KMS-11 (cell line): ENCODE measurements at regions not wholly inside any gene's neighbourhood (a gene's known extent, or its start where the extent isn't known, plus 50 kb on each side); places are given as distances from the start of the nearest gene placed in this dataset.

Source experiments
- H2AFZ ChIP-seq: fragments of 200-600 bp; sonication (generic); 2 replicates; pipeline ENCODE4 v1.6.1; 2016; ENCODE audit warnings: antibody characterized with exemption, mixed run types, low read depth
- H3K27ac ChIP-seq: fragments of 200-600 bp; sonication (generic); 2 replicates; pipeline ENCODE4 v1.6.1; 2016; ENCODE audit warnings: mild to moderate bottlenecking, mixed run types
- H3K27me3 ChIP-seq: fragments of 200-600 bp; sonication (generic); 2 replicates; pipeline ENCODE4 v1.6.1; 2017; ENCODE audit warnings: mild to moderate bottlenecking, low read depth, mixed run types, moderate library complexity; ENCODE audit not compliant: insufficient read depth
- H3K36me3 ChIP-seq: fragments of 200-600 bp; sonication (generic); 2 replicates; pipeline ENCODE4 v1.6.1; 2017; ENCODE audit warnings: mild to moderate bottlenecking, mixed run types; ENCODE audit not compliant: insufficient read depth
- H3K4me1 ChIP-seq: fragments of 200-600 bp; sonication (generic); 2 replicates; pipeline ENCODE4 v1.6.1; 2016; ENCODE audit warnings: mild to moderate bottlenecking, low read depth, mixed run types; ENCODE audit not compliant: poor library complexity, severe bottlenecking
- H3K4me2 ChIP-seq: fragments of 200-600 bp; sonication (generic); 2 replicates; pipeline ENCODE4 v1.7.0; 2016; ENCODE audit warnings: mild to moderate bottlenecking, mixed run types
- H3K4me3 ChIP-seq: fragments of 200-600 bp; sonication (generic); IDR thresholded peaks from 2 replicates; pipeline ENCODE4 v1.6.1; 2017; ENCODE audit warnings: low read depth, low read length, mixed read lengths; ENCODE audit not compliant: insufficient read depth
- H3K79me2 ChIP-seq: fragments of 200-600 bp; sonication (generic); 2 replicates; pipeline ENCODE4 v1.6.1; 2016; ENCODE audit warnings: low read depth, mixed run types; ENCODE audit not compliant: insufficient read depth
- H3K9ac ChIP-seq: fragments of 200-600 bp; sonication (generic); 2 replicates; pipeline ENCODE4 v1.6.1; 2016; ENCODE audit warnings: mild to moderate bottlenecking, mixed run types
- H4K20me1 ChIP-seq: fragments of 200-600 bp; sonication (generic); 2 replicates; pipeline ENCODE4 v1.6.1; 2016; ENCODE audit warnings: mild to moderate bottlenecking, mixed run types; ENCODE audit not compliant: insufficient read depth
- TF ChIP-seq, protein P1 (sequence below): fragments of 200-600 bp; sonication (generic); conservative IDR thresholded peaks from 2 replicates; pipeline ENCODE4 v1.6.1; 2017; ENCODE audit warnings: low read depth, mild to moderate bottlenecking, antibody characterized with exemption, low read length, moderate library complexity, mixed read lengths

DNA sequence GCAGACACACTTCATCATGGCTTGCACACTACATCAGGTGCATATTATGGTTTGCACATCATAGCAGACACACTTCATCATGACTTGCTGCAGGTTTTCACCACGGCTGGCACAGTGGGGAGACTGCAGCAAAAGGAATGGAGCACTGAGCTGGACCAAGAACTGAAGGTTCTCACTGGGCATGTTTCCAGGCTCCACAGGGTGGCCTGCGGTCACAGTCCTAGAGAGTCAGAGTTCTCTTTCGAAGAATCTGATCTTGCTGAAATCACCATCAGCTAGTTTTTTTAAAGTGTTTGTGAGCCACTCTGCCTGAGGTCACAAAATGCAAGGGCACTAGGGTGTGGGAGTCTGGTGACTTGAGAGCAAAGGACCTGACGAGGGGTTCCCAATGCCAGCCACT is 140.4 kb upstream of the NPY start:
- Histone ChIP-seq H3K4me1 (no peaks in the 10 kb centered on the region), H3K27ac (no peak overlapping the region), H3K36me3 (no peaks in the 10 kb centered on the region), H3K79me2 (no peaks in the 10 kb centered on the region), H3K4me3 (no peak overlapping the region), H4K20me1 (no peaks in the 10 kb centered on the region), H3K27me3 (no peaks in the 10 kb centered on the region), H3K9ac (no peak overlapping the region), H3K4me2 (no peak overlapping the region), H2AFZ (no peak overlapping the region)
- TF ChIP-seq, protein P1, sequence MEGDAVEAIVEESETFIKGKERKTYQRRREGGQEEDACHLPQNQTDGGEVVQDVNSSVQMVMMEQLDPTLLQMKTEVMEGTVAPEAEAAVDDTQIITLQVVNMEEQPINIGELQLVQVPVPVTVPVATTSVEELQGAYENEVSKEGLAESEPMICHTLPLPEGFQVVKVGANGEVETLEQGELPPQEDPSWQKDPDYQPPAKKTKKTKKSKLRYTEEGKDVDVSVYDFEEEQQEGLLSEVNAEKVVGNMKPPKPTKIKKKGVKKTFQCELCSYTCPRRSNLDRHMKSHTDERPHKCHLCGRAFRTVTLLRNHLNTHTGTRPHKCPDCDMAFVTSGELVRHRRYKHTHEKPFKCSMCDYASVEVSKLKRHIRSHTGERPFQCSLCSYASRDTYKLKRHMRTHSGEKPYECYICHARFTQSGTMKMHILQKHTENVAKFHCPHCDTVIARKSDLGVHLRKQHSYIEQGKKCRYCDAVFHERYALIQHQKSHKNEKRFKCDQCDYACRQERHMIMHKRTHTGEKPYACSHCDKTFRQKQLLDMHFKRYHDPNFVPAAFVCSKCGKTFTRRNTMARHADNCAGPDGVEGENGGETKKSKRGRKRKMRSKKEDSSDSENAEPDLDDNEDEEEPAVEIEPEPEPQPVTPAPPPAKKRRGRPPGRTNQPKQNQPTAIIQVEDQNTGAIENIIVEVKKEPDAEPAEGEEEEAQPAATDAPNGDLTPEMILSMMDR = no peak

GRCh38 chr7:24151944-24152343 is 132.0 kb upstream of the NPY start:
- H3K4me1 ChIP-seq = no peaks in the 10 kb centered on the region
- no peaks in the 10 kb centered on the region for H3K79me2 ChIP-seq
- no peak overlapping the region for H3K4me3 ChIP-seq
- H3K27me3 ChIP-seq = no peaks in the 10 kb centered on the region
- no peaks in the 10 kb centered on the region for H4K20me1 ChIP-seq
- no peaks in the 10 kb centered on the region for H3K36me3 ChIP-seq
- H2AFZ ChIP-seq = no peak overlapping the region
- H3K27ac ChIP-seq = no peak overlapping the region
- H3K4me2 ChIP-seq = no peak overlapping the region
- TF ChIP-seq, protein P1 = no peak
- H3K9ac ChIP-seq = no peak overlapping the region

DNA sequence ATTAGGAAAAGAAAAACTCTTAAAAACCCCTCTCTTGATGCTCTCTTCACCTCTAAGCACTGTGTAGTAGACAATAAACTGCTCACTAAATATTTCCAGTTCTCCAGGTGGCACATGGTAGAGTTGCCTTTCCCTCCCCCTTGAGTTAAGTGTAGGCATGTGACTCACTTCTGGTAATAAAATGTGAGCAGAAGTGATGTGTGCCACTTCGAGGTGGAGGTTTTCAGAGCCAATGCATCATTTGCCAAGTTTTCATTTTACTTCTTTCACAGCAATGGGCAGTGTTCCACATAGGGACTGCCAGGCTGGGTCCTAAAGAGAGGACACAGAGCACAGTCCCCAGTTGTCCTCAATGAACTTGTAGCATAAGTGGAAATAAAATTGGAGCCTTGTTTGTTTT is 131.6 kb upstream of the NPY start:
- H3K4me3 ChIP-seq = no peak overlapping the region
- no peaks in the 10 kb centered on the region for H3K79me2 ChIP-seq
- H3K4me2 ChIP-seq = no peak overlapping the region
- H4K20me1 ChIP-seq = no peaks in the 10 kb centered on the region
- TF ChIP-seq, protein P1 = no peak
- H3K9ac ChIP-seq = no peak overlapping the region
- no peaks in the 10 kb centered on the region for H3K36me3 ChIP-seq
- H2AFZ ChIP-seq = no peak overlapping the region
- H3K4me1 ChIP-seq = no peaks in the 10 kb centered on the region
- H3K27me3 ChIP-seq = no peaks in the 10 kb centered on the region
- H3K27ac ChIP-seq = no peak overlapping the region

- Histone ChIP-seq H3K36me3 (no peaks in the 10 kb centered on the region), H3K27me3 (no peaks in the 10 kb centered on the region), H3K27ac (no peak overlapping the region), H2AFZ (no peak overlapping the region), H3K4me2 (no peak overlapping the region), H3K4me3 (no peak overlapping the region), H3K4me1 (no peaks in the 10 kb centered on the region), H3K79me2 (no peaks in the 10 kb centered on the region), H4K20me1 (no peaks in the 10 kb centered on the region), H3K9ac (no peak overlapping the region)
- TF ChIP-seq, protein P1 = no peak
Observed at GRCh38 chr7:24152877-24153472, 131.0 kb upstream of the NPY start.
